ENCODE measurements at regions not wholly inside any gene's neighbourhood (a gene's known extent, or its start where the extent isn't known, plus 50 kb on each side); places are given as distances from the start of the nearest gene placed in this dataset.

- TF ChIP-seq EP300 (IDR thresholded peaks at IDR 0.05) (no peak), POLR2AphosphoS5 (IDR thresholded peaks at IDR 0.05) (no peak), POLR2A (IDR thresholded peaks at IDR 0.05; ENCODE audit: low read depth) (no peak), CTCF (IDR thresholded peaks at IDR 0.05) (no peak)
- Histone ChIP-seq H3K36me3 (no peaks in the 10 kb centered on the region), H3K4me3 (no peak overlapping the region), H3K27ac (replicated peaks in 1 of 4) (no peak overlapping the region), H3K9me3 (no peaks in the 10 kb centered on the region), H3K27me3 (no peaks in the 10 kb centered on the region), H3K4me1 (no peaks in the 10 kb centered on the region)
- intact Hi-C loops (cut with DNase I) = no loop called here
- WGBS = 86% methylated on average over 2 of the region's 2 CpGs
- DNase-seq (ENCODE audit: extremely low spot score) = no peak
These were observed 170.3 kb downstream of the MOSPD2 start for GRCh38 chrX:15043538-15043937.

- Histone ChIP-seq H3K27ac (replicated peaks in 1 of 4) (no peak overlapping the region), H3K4me3 (no peak overlapping the region), H3K9me3 (no peaks in the 10 kb centered on the region), H3K36me3 (no peaks in the 10 kb centered on the region), H3K27me3 (no peaks in the 10 kb centered on the region), H3K4me1 (no peaks in the 10 kb centered on the region)
- intact Hi-C loops (cut with DNase I) = no loop called here
- TF ChIP-seq POLR2A (IDR thresholded peaks at IDR 0.05; ENCODE audit: low read depth) (no peak), POLR2AphosphoS5 (IDR thresholded peaks at IDR 0.05) (no peak), EP300 (IDR thresholded peaks at IDR 0.05) (no peak), CTCF (IDR thresholded peaks at IDR 0.05) (no peak)
- no peak for DNase-seq (ENCODE audit: extremely low spot score)
These were observed 160.7 kb downstream of the MOSPD2 start for GRCh38 chrX:15033917-15034316.

GRCh38 chrX:15017491-15017890, 144.3 kb downstream of the MOSPD2 start:
- H3K9me3 ChIP-seq = no peaks in the 10 kb centered on the region
- DNase-seq (ENCODE audit: extremely low spot score) = no peak
- 58% methylated on average over 3 of the region's 3 CpGs for WGBS
- no peak overlapping the region for H3K4me3 ChIP-seq
- no peaks in the 10 kb centered on the region for H3K27me3 ChIP-seq
- H3K27ac ChIP-seq (replicated peaks in 1 of 4) = no peak overlapping the region
- no peaks in the 10 kb centered on the region for H3K36me3 ChIP-seq
- intact Hi-C loops (cut with DNase I) = no loop called here
- H3K4me1 ChIP-seq = no peaks in the 10 kb centered on the region
- no peak for TF ChIP-seq EP300 (IDR thresholded peaks at IDR 0.05)
- no peak for TF ChIP-seq POLR2A (IDR thresholded peaks at IDR 0.05; ENCODE audit: low read depth)

GRCh38 chrX:15016051-15016450, 142.8 kb downstream of the MOSPD2 start:
- TF ChIP-seq EP300 (IDR thresholded peaks at IDR 0.05) (no peak), POLR2A (IDR thresholded peaks at IDR 0.05; ENCODE audit: low read depth) (no peak), CTCF (IDR thresholded peaks at IDR 0.05) (no peak), POLR2AphosphoS5 (IDR thresholded peaks at IDR 0.05) (no peak)
- Histone ChIP-seq H3K27ac (replicated peaks in 1 of 4) (no peak overlapping the region), H3K4me1 (no peaks in the 10 kb centered on the region), H3K9me3 (no peaks in the 10 kb centered on the region), H3K4me3 (no peak overlapping the region), H3K36me3 (no peaks in the 10 kb centered on the region), H3K27me3 (no peaks in the 10 kb centered on the region)
- 70% methylated on average over 1 of the region's 1 CpG for WGBS
- intact Hi-C loops (cut with DNase I) = no loop called here
- no peak for DNase-seq (ENCODE audit: extremely low spot score)

GRCh38 chrX:15014281-15014680, 141.1 kb downstream of the MOSPD2 start:
- no peaks in the 10 kb centered on the region for H3K9me3 ChIP-seq
- H3K27me3 ChIP-seq = no peaks in the 10 kb centered on the region
- WGBS = 62% methylated on average over 2 of the region's 2 CpGs
- DNase-seq (ENCODE audit: extremely low spot score) = no peak
- TF ChIP-seq POLR2AphosphoS5 (IDR thresholded peaks at IDR 0.05) (no peak), EP300 (IDR thresholded peaks at IDR 0.05) (no peak), CTCF (IDR thresholded peaks at IDR 0.05) (no peak), POLR2A (IDR thresholded peaks at IDR 0.05; ENCODE audit: low read depth) (no peak)
- H3K4me1 ChIP-seq = no peaks in the 10 kb centered on the region
- intact Hi-C loops (cut with DNase I) = no loop called here
- no peak overlapping the region for H3K27ac ChIP-seq (replicated peaks in 1 of 4)
- no peak overlapping the region for H3K4me3 ChIP-seq
- H3K36me3 ChIP-seq = no peaks in the 10 kb centered on the region
